OCI-M1 (cell line): ENCODE measurements at regions not wholly inside any gene's neighbourhood (a gene's known extent, or its start where the extent isn't known, plus 50 kb on each side); places are given as distances from the start of the nearest gene placed in this dataset.

Experiments used
- DNase-seq: peaks from one replicate; lab custom pipeline; 2025; lab: John Stamatoyannopoulos, UW

DNA sequence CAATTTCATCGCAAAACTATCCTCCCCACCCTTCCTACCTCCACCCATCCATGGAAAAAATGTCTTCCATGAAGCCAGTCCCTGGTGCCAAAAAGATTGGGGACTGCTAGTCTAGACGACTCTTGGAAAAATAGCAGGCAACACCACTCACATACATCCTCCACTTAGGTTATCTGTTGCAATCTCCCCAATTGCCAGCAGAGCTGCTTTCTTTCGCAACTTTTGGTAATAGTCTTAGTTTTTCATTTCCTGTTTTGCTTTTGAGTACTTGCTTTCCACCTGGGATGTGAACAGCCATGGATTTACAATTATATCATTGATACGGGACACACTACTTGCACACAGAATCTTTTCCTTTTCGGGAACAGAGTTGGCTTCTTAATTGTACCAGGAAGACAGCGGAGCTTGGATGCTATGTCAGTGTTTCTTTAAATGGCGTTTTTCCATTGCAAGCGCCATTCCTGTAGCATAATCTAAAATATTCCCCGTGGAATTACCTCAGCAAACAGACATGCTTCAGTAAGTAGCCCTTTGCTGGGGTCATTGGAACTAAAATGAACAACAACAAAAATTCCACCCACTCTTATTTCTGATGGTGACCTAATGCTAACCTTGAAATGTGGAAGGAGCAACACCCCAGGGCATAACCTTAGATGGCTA lies 183.3 kb upstream of the ADGRL2 start:
- DNase-seq = peak; percentile 15

GRCh38 chr1:81613803-81614202 lies 186.9 kb upstream of the ADGRL2 start:
- no peak for DNase-seq

GRCh38 chr1:81607924-81608323 lies 192.8 kb upstream of the ADGRL2 start:
- DNase-seq = no peak

GRCh38 chr1:81607086-81607485 lies 193.6 kb upstream of the ADGRL2 start:
- no peak for DNase-seq

DNA sequence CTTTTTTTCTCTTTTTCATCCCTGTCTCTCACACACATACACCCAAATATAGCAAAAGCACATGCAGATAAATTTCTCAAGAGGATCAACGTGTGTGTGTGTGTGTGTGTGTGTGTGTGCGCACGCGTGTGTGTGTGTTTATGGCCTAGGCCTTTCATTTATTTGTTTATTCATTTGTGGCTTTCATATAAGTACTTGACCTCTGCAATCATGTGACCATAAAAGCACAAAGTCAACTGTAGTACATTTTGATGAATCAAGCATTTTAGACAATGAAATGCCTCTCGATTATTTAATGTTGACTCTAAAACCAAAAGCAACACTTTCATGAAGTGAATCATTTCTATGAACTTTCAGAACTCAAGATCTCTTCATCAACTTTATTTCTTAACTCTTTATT lies 194.1 kb upstream of the ADGRL2 start:
- DNase-seq = no peak

DNA sequence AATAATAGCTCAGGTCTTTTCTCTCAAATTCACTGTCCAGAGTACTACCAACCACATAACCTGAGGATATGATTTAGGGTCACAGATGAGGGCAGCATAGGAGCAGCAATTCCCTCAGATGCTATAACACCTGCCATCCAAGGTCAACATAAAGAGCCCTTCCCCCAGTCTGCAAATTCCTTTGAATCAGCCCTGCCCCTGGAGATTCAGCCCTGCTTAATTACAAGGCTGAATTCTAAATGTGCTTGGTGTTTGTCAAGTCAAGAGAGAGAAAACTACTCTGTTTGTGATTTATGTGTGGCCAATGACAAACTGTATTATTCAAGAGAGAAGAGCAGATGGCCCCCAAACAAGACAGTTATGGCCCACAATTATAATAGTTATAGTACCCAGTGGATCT lies 195.7 kb upstream of the ADGRL2 start:
- DNase-seq = no peak

GRCh38 chr1:81600878-81601622 lies 199.7 kb upstream of the ADGRL2 start:
- DNase-seq = no peak

- DNase-seq = no peak
Measured at GRCh38 chr1:81600363-81600762, 200.4 kb upstream of the ADGRL2 start.

GRCh38 chr1:81598623-81599022 lies 202.1 kb upstream of the ADGRL2 start:
- no peak for DNase-seq

- no peak for DNase-seq
Measured at GRCh38 chr1:81597720-81598426, 202.9 kb upstream of the ADGRL2 start.

GRCh38 chr1:81596341-81596740 lies 204.4 kb upstream of the ADGRL2 start:
- no peak for DNase-seq

- DNase-seq = no peak
Measured at GRCh38 chr1:81594206-81594605, 206.5 kb upstream of the ADGRL2 start.

- no peak for DNase-seq
Measured at GRCh38 chr1:81592233-81592632, 208.5 kb upstream of the ADGRL2 start.

DNA sequence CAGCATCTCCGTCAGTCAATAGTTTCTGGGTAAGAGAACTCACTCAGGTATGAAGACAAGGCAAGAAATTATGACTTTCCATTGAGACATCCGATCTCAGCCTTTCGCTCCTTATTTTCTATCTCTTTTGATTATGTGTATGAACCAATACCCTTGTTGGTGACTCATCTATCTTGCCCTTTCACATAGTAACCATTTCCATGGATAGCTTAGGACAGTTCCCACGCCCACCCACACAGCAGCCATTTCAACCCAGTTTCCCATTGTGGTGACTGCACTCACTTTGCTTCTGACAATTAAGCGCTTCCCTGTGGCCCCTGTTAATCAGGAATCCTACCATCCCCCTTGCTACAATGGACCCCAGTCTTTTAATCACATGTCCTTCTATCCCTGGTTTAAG lies 210.6 kb upstream of the ADGRL2 start:
- no peak for DNase-seq

DNA sequence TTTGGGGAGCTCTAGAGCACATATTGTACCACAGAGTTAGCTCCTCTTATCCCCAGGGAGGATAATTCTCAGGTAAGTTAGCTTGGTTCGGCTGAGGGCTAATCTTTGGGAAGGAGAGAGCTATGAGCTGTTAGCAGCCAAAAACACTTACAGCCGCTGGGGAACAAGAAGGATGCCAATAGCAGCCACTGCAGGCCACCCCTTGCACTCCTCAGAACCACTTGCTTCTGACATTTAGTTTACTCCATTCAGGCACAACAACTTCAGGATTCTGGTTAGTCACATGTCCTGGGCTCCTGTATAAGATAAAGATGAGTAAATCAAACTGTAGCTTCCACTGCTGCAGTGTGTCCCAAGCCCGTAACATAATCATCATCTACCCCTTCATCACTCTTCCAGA lies 212.6 kb upstream of the ADGRL2 start:
- DNase-seq = no peak

- DNase-seq = no peak
Measured at GRCh38 chr1:81587426-81587825, 213.3 kb upstream of the ADGRL2 start.

GRCh38 chr1:81585371-81585770 lies 215.4 kb upstream of the ADGRL2 start:
- no peak for DNase-seq

DNA sequence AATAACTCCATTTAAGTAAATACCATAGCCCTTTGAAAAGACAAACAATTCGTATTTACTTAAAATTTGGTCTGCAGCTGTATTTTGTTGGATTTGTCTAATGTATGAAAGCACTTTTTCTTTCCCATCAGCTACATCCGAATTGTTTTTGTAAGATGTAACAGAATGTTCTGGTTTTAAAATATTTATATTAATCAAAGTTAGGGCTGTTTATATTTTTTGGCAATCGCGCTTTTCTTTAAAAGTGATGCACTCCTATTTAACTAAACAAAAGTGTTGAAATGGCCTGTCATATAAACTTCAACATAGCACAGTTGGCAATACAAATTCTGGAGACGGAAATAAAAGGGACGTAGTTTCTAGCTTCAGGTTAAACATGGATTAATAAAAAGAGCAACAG lies 216.3 kb upstream of the ADGRL2 start:
- no peak for DNase-seq

- DNase-seq = no peak
Measured at GRCh38 chr1:81583878-81584277, 216.9 kb upstream of the ADGRL2 start.

DNA sequence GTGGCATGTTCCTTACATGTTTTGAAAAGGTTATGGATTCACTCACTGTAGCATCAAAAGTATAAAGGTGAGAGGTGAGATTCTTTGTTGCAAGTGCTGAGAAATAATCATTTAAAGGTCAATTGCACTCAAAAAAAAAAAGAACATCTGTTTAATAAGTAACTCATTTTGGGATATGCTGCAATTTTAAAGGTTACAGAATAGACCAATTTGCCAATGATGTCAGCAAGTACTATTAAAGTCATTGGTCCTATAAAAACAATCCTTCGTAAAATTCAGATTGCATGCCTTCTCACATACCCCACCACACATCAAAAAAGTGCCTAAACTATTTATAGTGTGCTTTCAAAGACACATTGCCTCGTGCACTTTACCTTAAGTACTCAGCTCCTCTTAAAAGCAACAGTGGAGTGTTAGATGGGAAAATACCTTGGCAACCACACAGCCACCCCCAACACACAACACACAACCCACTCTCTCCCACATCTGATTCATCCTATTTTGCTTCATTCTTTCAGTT lies 218.2 kb upstream of the ADGRL2 start:
- no peak for DNase-seq

DNA sequence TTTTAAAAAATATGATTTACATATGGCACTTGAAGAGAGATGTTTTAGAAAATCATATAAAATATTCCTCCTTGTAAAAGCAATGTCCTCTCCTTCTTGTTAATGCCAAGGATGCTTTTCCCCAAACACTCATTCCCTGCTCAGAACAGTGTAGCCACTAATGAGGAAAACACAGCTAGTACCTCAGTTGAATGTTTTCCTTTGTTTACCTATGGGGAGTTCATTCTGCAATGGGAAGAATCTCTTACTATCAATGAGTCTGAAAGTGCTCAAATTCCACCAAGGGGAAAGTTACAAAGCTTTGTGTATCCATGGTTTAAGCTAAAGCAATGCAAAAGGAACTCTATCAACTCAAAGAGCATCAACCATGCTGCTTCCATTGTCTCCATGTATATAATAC lies 221.9 kb upstream of the ADGRL2 start:
- no peak for DNase-seq

DNA sequence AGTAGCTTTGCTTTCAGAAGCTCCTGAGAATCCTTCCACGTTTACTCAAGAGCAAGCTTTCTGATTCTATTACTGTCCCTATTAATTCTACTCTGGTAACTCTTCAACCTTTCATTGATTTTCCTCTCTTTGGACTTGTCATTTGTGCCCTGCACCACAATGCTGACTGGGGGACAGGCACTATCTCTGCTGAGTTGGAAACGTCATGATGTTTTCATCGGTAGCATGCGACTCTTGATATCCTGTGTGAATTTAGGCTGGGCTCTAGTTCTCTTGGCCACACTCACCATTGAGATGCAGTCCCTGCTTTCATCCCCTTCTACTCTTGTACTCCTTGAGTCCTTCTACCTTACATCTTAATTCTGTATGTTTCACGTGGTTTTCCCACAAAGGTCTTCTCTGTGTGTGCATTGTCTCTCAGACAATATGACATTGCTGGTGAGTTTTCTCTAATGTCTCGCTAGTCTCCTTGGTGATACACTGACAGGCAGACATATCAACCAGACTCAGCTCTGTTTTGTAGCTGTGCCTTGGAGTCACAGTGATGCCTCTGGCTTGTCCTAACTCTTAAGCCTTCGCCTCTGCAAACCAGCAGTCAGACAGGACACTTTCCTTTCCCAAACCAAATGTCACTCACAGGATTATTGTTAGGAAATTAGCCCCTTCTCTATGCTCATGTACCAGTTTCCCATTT lies 223.6 kb upstream of the ADGRL2 start:
- no peak for DNase-seq
